Endodermal cell (in vitro differentiated cells): ENCODE measurements at regions not wholly inside any gene's neighbourhood (a gene's known extent, or its start where the extent isn't known, plus 50 kb on each side); places are given as distances from the start of the nearest gene placed in this dataset.
"Not testable (repeated sequence)": the region's sequence is repeated elsewhere in the genome, so short reads cannot be mapped to it uniquely, and the experiment has no call there.

Experiments
- DNase-seq: peaks from one replicate; pipeline ENCODE4 v3.0.0-alpha.2; 2017
- H3K27ac ChIP-seq: 2 replicates; pipeline ENCODE4 v1.5.1; 2013; ENCODE audit warnings: mild to moderate bottlenecking, low read depth, low read length, moderate library complexity
- H3K27me3 ChIP-seq: 2 replicates; pipeline ENCODE4 v1.6.1; 2013; ENCODE audit warnings: mild to moderate bottlenecking, low read length, moderate library complexity; ENCODE audit not compliant: insufficient read depth, control insufficient read depth, poor library complexity, severe bottlenecking
- H3K36me3 ChIP-seq: 2 replicates; pipeline ENCODE4 v1.7.0; 2013; ENCODE audit warnings: mild to moderate bottlenecking, low read length, moderate library complexity; ENCODE audit not compliant: control insufficient read depth, insufficient read depth
- H3K4me1 ChIP-seq: one replicate; pipeline ENCODE4 v1.7.0; 2013; ENCODE audit warnings: low read length; ENCODE audit not compliant: control insufficient read depth, insufficient read depth
- H3K4me3 ChIP-seq: 2 replicates; pipeline ENCODE4 v1.5.1; 2013; ENCODE audit warnings: mild to moderate bottlenecking, low read length, moderate library complexity
- H3K9ac ChIP-seq: 2 replicates; pipeline ENCODE4 v1.6.1; 2013; ENCODE audit warnings: mild to moderate bottlenecking, low read length, moderate library complexity; ENCODE audit not compliant: poor library complexity, severe bottlenecking; ENCODE audit errors: extremely low read depth
- H3K9me3 ChIP-seq: 2 replicates; pipeline ENCODE4 v1.6.1; 2013; ENCODE audit warnings: mild to moderate bottlenecking, low read length, moderate library complexity; ENCODE audit not compliant: control insufficient read depth
- H3K27ac Mint-ChIP-seq: 2 replicates; pipeline ENCODE4 v1.8.0; 2020; ENCODE audit warnings: mixed read lengths
- H3K27me3 Mint-ChIP-seq: 2 replicates; pipeline ENCODE4 v1.8.0; 2021; ENCODE audit warnings: mild to moderate bottlenecking, mixed read lengths; ENCODE audit not compliant: insufficient read depth
- H3K36me3 Mint-ChIP-seq: 2 replicates; pipeline ENCODE4 v1.8.0; 2020; ENCODE audit warnings: low read depth, mixed read lengths
- H3K4me1 Mint-ChIP-seq: 2 replicates; pipeline ENCODE4 v1.8.0; 2020; ENCODE audit warnings: mixed read lengths
- H3K4me3 Mint-ChIP-seq: 2 replicates; pipeline ENCODE4 v1.8.0; 2020; ENCODE audit warnings: mild to moderate bottlenecking, moderate library complexity, mixed read lengths
- H3K9me3 Mint-ChIP-seq: 2 replicates; pipeline ENCODE4 v1.8.0; 2020; ENCODE audit warnings: mild to moderate bottlenecking, mixed read lengths
- WGBS, 2 experiments: methylation state at CpG; one replicate each; pipeline versions ENCODE4 v1.1.5 to v1.1.7; 2013; ENCODE audit warnings: missing lambda C conversion rate in 2 of 2, mixed read lengths in 1 of 2; ENCODE audit not compliant: insufficient coverage in 1 of 2, insufficient read length in 1 of 2; 5-methylcytosine and 5-hydroxymethylcytosine counted together

DNA sequence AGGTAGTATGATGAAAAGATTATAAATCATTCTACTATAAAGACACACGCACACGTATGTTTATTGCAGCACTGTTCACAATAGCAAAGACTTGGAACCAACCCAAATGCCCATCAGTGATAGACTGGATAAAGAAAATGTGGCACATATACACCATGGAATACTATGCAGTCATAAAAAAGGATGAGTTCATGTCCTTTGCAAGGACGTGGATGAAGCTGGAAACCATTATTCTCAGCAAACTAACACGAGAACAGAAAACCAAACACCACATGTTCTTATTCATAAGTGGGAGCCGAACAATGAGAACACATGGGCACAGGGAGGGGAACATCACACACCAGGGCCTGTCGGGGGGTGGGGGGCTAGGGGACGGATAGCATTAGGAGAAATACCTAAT, 113.9 kb upstream of the OR4F16 start:
- not testable (repeated sequence) for H3K36me3 Mint-ChIP-seq, H3K36me3 ChIP-seq, H3K9me3 ChIP-seq, H3K27me3 Mint-ChIP-seq, H3K4me3 Mint-ChIP-seq, H3K27ac ChIP-seq, H3K4me3 ChIP-seq, H3K4me1 ChIP-seq, H3K4me1 Mint-ChIP-seq, H3K9ac ChIP-seq, DNase-seq, H3K9me3 Mint-ChIP-seq, H3K27ac Mint-ChIP-seq, H3K27me3 ChIP-seq
- WGBS, 2 experiments = 93% methylated on average over 3 of the region's 7 CpGs; no CpG with 5 or more reads in 1 of the 2 experiments

GRCh38 chr1:804378-805115, 118.1 kb upstream of the OR4F16 start:
- not testable (repeated sequence) for H3K27me3 Mint-ChIP-seq, H3K4me3 Mint-ChIP-seq, H3K36me3 ChIP-seq, H3K9ac ChIP-seq, H3K27ac ChIP-seq, H3K36me3 Mint-ChIP-seq, H3K4me3 ChIP-seq, H3K9me3 ChIP-seq, DNase-seq, H3K27me3 ChIP-seq, H3K9me3 Mint-ChIP-seq, H3K27ac Mint-ChIP-seq, H3K4me1 Mint-ChIP-seq, H3K4me1 ChIP-seq
- WGBS, 2 experiments = 79% methylated on average over 3 of the region's 6 CpGs; no CpG with 5 or more reads in 1 of the 2 experiments

DNA sequence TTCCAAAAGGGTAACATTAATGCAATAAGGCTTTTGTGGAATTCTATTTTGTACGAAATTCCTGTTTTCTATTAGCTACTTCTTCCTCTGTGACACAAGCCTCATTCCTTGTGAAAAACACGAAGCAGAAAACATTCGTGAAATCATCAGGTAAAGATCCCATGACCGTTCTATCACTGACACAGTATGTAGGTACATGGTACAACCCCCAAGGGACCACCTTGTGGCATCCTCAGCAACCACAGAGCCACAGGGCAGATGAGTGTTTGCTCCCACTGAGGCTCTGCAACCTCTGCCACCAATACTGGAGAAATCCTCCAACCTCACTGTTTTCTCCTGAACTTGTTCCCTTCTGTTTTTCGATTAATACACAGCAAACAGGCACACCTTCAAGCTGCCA, 118.4 kb upstream of the SAMD11 start:
- whole genome bisulfite sequencing, 2 experiments = 95% methylated on average over 4 of the region's 5 CpGs; no CpG with 5 or more reads in 1 of the 2 experiments
- not testable (repeated sequence) for H3K27ac Mint-ChIP-seq, H3K4me3 ChIP-seq, H3K9me3 ChIP-seq, H3K36me3 Mint-ChIP-seq, H3K4me3 Mint-ChIP-seq, H3K9ac ChIP-seq, H3K27me3 ChIP-seq, H3K27ac ChIP-seq, H3K4me1 ChIP-seq, H3K4me1 Mint-ChIP-seq, H3K9me3 Mint-ChIP-seq, H3K36me3 ChIP-seq, DNase-seq, H3K27me3 Mint-ChIP-seq

DNA sequence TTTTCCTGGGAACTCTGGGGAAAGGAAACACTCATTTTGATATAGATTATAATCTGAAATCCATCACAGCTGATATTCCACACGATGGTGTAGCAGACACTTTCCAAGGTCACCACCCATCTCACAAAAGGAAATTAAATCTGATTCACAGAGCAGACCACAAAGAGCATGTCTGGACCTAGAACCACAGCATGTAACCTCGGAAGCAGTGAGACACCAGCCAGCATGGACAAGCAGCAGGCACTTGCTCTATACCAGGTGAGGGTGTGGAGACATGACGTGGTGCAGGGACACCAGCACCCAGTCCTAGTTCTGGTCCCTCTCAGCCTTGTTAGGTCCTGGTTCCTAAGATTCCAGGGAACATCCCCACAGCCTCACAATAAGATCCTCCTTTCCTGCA, 116.7 kb upstream of the SAMD11 start:
- not testable (repeated sequence) for H3K27ac Mint-ChIP-seq, DNase-seq, H3K36me3 Mint-ChIP-seq, H3K9me3 ChIP-seq, H3K27me3 ChIP-seq, H3K9ac ChIP-seq, H3K27me3 Mint-ChIP-seq, H3K4me3 ChIP-seq, H3K27ac ChIP-seq, H3K4me3 Mint-ChIP-seq, H3K9me3 Mint-ChIP-seq, H3K4me1 ChIP-seq, H3K4me1 Mint-ChIP-seq, H3K36me3 ChIP-seq
- WGBS, 2 experiments = no CpG with 5 or more reads among the region's 3 CpGs

DNA sequence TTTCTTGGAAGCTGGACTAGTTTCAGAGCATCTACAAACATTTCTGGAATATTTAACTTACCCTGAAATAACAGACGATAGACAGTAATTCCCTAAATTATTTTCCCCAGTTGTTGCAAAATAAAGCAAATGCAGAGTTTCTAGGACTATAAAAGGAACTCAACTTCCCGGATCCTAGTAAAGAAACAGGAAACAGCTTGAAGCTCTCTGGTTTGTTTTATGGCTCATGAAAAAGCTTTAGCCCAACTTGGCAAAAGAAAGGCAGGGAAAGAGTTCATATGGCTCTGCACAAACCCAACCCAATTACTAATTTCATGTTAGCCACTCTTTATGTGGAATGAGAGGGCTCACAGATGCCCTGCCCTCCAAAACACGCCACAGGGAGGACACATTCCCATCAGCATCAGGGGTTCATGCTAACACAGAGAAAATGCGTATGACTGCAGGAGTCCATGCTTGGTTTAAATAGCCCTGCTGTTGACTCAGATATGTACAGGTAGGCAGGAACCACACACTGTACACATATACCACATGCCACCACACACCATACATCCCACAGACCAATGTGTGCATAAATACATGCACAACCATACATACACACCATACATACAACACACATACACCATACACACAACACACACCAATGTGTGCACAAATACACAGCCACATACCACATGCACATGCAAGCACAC, 115.9 kb upstream of the SAMD11 start:
- WGBS, 2 experiments = 86% methylated on average over 1 of the region's 4 CpGs; no CpG with 5 or more reads in 1 of the 2 experiments
- not testable (repeated sequence) for H3K9me3 Mint-ChIP-seq, H3K27ac ChIP-seq, H3K4me1 ChIP-seq, H3K27me3 Mint-ChIP-seq, H3K36me3 ChIP-seq, H3K27ac Mint-ChIP-seq, H3K4me3 ChIP-seq, H3K9ac ChIP-seq, H3K9me3 ChIP-seq, H3K36me3 Mint-ChIP-seq, H3K4me1 Mint-ChIP-seq, H3K27me3 ChIP-seq, H3K4me3 Mint-ChIP-seq, DNase-seq

DNA sequence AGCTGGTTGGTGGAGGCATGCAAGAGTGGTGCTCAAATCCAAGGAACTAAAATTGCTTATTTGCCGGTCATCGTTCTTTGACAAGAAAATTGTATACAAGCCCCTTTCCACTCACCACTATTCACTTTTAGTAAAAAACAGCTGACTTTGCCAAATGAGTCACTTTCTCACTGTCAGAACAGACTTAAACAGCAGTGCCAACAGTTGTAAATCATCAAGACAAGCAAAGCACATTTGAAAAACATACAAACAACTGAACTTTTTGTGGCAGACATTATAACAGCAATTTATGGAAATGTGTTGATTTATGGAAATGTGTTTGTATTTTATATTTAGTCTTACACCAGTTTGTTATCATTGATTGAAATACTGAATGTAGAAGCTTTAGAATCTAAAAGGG, 112.8 kb upstream of the SAMD11 start:
- not testable (repeated sequence) for H3K9me3 Mint-ChIP-seq, H3K27me3 Mint-ChIP-seq, H3K4me3 Mint-ChIP-seq, H3K36me3 Mint-ChIP-seq, H3K9me3 ChIP-seq, H3K4me1 ChIP-seq, H3K27ac ChIP-seq, H3K4me3 ChIP-seq, H3K27me3 ChIP-seq, H3K36me3 ChIP-seq, H3K27ac Mint-ChIP-seq, H3K9ac ChIP-seq, DNase-seq, H3K4me1 Mint-ChIP-seq
- 83% methylated on average over 2 of the region's 2 CpGs; no CpG with 5 or more reads in 1 of the 2 experiments for whole genome bisulfite sequencing, 2 experiments

- H3K4me3 ChIP-seq, H3K9me3 ChIP-seq, H3K27me3 Mint-ChIP-seq, H3K4me1 Mint-ChIP-seq, H3K27ac Mint-ChIP-seq, H3K9me3 Mint-ChIP-seq, H3K36me3 ChIP-seq, H3K36me3 Mint-ChIP-seq, DNase-seq, H3K4me1 ChIP-seq, H3K27me3 ChIP-seq, H3K27ac ChIP-seq, H3K4me3 Mint-ChIP-seq, H3K9ac ChIP-seq: not testable (repeated sequence)
- WGBS, 2 experiments = 90 to 100% methylated on average over 2 to 5 of the region's 5 CpGs
Observed at GRCh38 chr1:812535-813127, 111.1 kb upstream of the SAMD11 start.
